CD4-positive, alpha-beta T cell (primary cell): ENCODE measurements at regions not wholly inside any gene's neighbourhood (a gene's known extent, or its start where the extent isn't known, plus 50 kb on each side); places are given as distances from the start of the nearest gene placed in this dataset.

Source experiments
- ATAC-seq: fragments of 200-7000 bp; cut with Tn5 transposase; one replicate; pipeline ENCODE4 v1.10.0; 2022; ENCODE audit warnings: mild to moderate bottlenecking; ENCODE audit not compliant: poor library complexity
- CTCF ChIA-PET: fragments of 350-600 bp; sonication (Branson Sonifier 250); formaldehyde crosslinking; loops from one replicate; lab custom pipeline; 2021; ENCODE audit warnings: antibody characterized with exemption, inconsistent platforms; lab: Charles Lee
- POLR2A ChIA-PET: fragments of 350-600 bp; sonication (Branson Sonifier 250); formaldehyde crosslinking; loops from one replicate; lab custom pipeline; 2021; ENCODE audit warnings: antibody characterized with exemption, inconsistent platforms; lab: Charles Lee
- DNase-seq, 14 experiments: peaks; one replicate each; pipeline ENCODE4 v3.0.0-alpha.2; 2013 to 2020; ENCODE audit warnings: mixed read lengths in 2 of 14
- H3K27ac ChIP-seq, 2 donors: one replicate each; pipeline versions ENCODE4 v1.5.1 to v1.7.0; 2013; ENCODE audit warnings: low read length in 2 of 2, low read depth in 1 of 2, mild to moderate bottlenecking in 1 of 2
- H3K27me3 ChIP-seq, 2 experiments: 1 replicate in 1 of 2; 2 replicates in 1 of 2; pipeline versions ENCODE4 v1.6.1 to v1.7.0; 2013; ENCODE audit warnings: low read length in 2 of 2, control low read depth in 1 of 2, mild to moderate bottlenecking in 1 of 2, moderate library complexity in 1 of 2; ENCODE audit not compliant: insufficient read depth in 2 of 2, control insufficient read depth in 1 of 2
- H3K36me3 ChIP-seq: one replicate; pipeline ENCODE4 v1.6.1; 2013; ENCODE audit warnings: low read length, control low read depth; ENCODE audit not compliant: insufficient read depth
- H3K4me1 ChIP-seq: one replicate; pipeline ENCODE4 v1.6.1; 2013; ENCODE audit warnings: low read length, control low read depth; ENCODE audit not compliant: insufficient read depth
- H3K4me3 ChIP-seq: one replicate; pipeline ENCODE4 v1.5.1; 2013; ENCODE audit warnings: mild to moderate bottlenecking, low read length, moderate library complexity
- H3K9me3 ChIP-seq, 2 experiments: 1 replicate in 1 of 2; 2 replicates in 1 of 2; pipeline versions ENCODE4 v1.6.1 to v1.7.0; 2013; ENCODE audit warnings: low read length in 2 of 2, mild to moderate bottlenecking in 2 of 2, control low read depth in 1 of 2, moderate library complexity in 1 of 2; ENCODE audit not compliant: control insufficient read depth in 1 of 2, insufficient read depth in 1 of 2
- H3K27ac Mint-ChIP-seq: one replicate; pipeline ENCODE4 v1.8.0; 2020; ENCODE audit warnings: mixed read lengths
- H3K27me3 Mint-ChIP-seq: one replicate; pipeline ENCODE4 v1.8.0; 2021; ENCODE audit warnings: mixed read lengths
- H3K36me3 Mint-ChIP-seq: one replicate; pipeline ENCODE4 v1.8.0; 2021; ENCODE audit warnings: low read depth, mixed read lengths
- H3K4me1 Mint-ChIP-seq: one replicate; pipeline ENCODE4 v1.8.0; 2021; ENCODE audit warnings: low read depth, mixed read lengths
- H3K4me3 Mint-ChIP-seq: one replicate; pipeline ENCODE4 v1.8.0; 2020; ENCODE audit warnings: mild to moderate bottlenecking, mixed read lengths
- H3K9me3 Mint-ChIP-seq: one replicate; pipeline ENCODE4 v1.8.0; 2020; ENCODE audit warnings: mixed read lengths
- intact Hi-C, 2 experiments: fragments of 100-400 bp; cut with DNase I in 1 of 2; cut with micrococcal nuclease in 1 of 2; formaldehyde crosslinking; loops; one replicate each; pipeline versions ENCODE4 v1.15.1 to v1.9.0; 2023 to 2025; cut with DNase I, micrococcal nuclease
- TF ChIP-seq, protein P1 (sequence below): fragments of 200-600 bp; IDR thresholded peaks from one replicate; pipeline ENCODE4 v1.8.0; 2022; ENCODE audit warnings: antibody characterized with exemption, mild to moderate bottlenecking

- Histone ChIP-seq H3K9me3 (no peaks in the 10 kb centered on the region), H3K36me3 (no peaks in the 10 kb centered on the region), H3K27me3 (no peaks in the 10 kb centered on the region), H3K4me3 (no peak overlapping the region), H3K27ac (no peak overlapping the region), H3K4me1 (no peaks in the 10 kb centered on the region)
- Mint-ChIP-seq H3K4me1 (no peaks in the 10 kb centered on the region), H3K9me3 (no peaks in the 10 kb centered on the region), H3K36me3 (no peaks in the 10 kb centered on the region), H3K27me3 (no peaks in the 10 kb centered on the region), H3K27ac (no peak overlapping the region), H3K4me3 (no peak overlapping the region)
- CTCF ChIA-PET: no interaction called here
- DNase-seq (no peak), ATAC-seq (no peak)
- TF ChIP-seq, protein P1, sequence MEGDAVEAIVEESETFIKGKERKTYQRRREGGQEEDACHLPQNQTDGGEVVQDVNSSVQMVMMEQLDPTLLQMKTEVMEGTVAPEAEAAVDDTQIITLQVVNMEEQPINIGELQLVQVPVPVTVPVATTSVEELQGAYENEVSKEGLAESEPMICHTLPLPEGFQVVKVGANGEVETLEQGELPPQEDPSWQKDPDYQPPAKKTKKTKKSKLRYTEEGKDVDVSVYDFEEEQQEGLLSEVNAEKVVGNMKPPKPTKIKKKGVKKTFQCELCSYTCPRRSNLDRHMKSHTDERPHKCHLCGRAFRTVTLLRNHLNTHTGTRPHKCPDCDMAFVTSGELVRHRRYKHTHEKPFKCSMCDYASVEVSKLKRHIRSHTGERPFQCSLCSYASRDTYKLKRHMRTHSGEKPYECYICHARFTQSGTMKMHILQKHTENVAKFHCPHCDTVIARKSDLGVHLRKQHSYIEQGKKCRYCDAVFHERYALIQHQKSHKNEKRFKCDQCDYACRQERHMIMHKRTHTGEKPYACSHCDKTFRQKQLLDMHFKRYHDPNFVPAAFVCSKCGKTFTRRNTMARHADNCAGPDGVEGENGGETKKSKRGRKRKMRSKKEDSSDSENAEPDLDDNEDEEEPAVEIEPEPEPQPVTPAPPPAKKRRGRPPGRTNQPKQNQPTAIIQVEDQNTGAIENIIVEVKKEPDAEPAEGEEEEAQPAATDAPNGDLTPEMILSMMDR: no peak
- intact Hi-C loops: no loop called here
- POLR2A ChIA-PET: no interaction called here
Observed at GRCh38 chr7:136070736-136071505, 93.8 kb upstream of the MTPN start.

- ATAC-seq: no peak
- Histone ChIP-seq H3K9me3 (no peaks in the 10 kb centered on the region), H3K36me3 (no peaks in the 10 kb centered on the region), H3K4me3 (no peak overlapping the region), H3K27ac (no peak overlapping the region), H3K27me3 (no peaks in the 10 kb centered on the region), H3K4me1 (no peaks in the 10 kb centered on the region)
- no peak overlapping the region for H3K4me3 Mint-ChIP-seq
- intact Hi-C loops: no loop called here
- no peaks in the 10 kb centered on the region for H3K27me3 Mint-ChIP-seq
- POLR2A ChIA-PET: no interaction called here
- no peaks in the 10 kb centered on the region for H3K36me3 Mint-ChIP-seq
- H3K27ac Mint-ChIP-seq: no peak overlapping the region
- CTCF ChIA-PET: no interaction called here
- H3K4me1 Mint-ChIP-seq: no peaks in the 10 kb centered on the region
- no peaks in the 10 kb centered on the region for H3K9me3 Mint-ChIP-seq
- TF ChIP-seq, protein P1: no peak
- DNase-seq: no peak
Observed at GRCh38 chr7:136069840-136070529, 92.8 kb upstream of the MTPN start.

DNA sequence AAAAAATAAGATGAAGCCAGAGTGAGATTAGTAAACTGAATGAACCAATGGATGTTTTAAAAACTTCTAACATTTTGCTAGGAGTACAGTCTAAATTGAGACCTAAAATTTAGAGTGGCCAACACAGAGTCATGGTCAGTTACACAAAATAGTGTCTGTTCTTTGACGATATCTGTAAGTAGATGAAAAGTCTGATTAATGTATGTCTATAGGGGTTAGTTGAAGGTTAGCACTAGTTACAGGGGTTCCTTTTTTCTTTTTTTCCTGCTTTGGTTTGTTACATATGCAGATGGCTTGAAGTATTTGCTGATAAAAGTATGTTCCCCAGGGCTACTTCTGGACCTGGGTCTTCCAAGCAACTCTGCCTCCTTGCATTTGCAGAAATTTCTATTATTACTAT is 90.1 kb upstream of the MTPN start:
- POLR2A ChIA-PET: no interaction called here
- Mint-ChIP-seq H3K27me3 (no peaks in the 10 kb centered on the region), H3K4me3 (no peak overlapping the region), H3K27ac (no peak overlapping the region), H3K36me3 (no peaks in the 10 kb centered on the region), H3K9me3 (no peaks in the 10 kb centered on the region), H3K4me1 (no peaks in the 10 kb centered on the region)
- Histone ChIP-seq H3K9me3 (no peaks in the 10 kb centered on the region), H3K4me3 (no peak overlapping the region), H3K27me3 (no peaks in the 10 kb centered on the region), H3K36me3 (no peaks in the 10 kb centered on the region), H3K4me1 (no peaks in the 10 kb centered on the region), H3K27ac (no peak overlapping the region)
- CTCF ChIA-PET: no interaction called here
- TF ChIP-seq, protein P1: no peak
- intact Hi-C loops: no loop called here
- DNase-seq (no peak), ATAC-seq (no peak)
